CD14-positive monocyte (primary cell): ENCODE measurements at regions not wholly inside any gene's neighbourhood (a gene's known extent, or its start where the extent isn't known, plus 50 kb on each side); places are given as distances from the start of the nearest gene placed in this dataset.

Experiments used
- DNase-seq, 3 donors: peaks; one replicate each; pipeline ENCODE4 v3.0.0-alpha.2; 2011 to 2022
- H2AFZ ChIP-seq: 2 replicates; pipeline ENCODE4 v1.6.0; 2012; ENCODE audit warnings: mild to moderate bottlenecking, low read depth, low read length, inconsistent platforms; ENCODE audit not compliant: insufficient read depth, poor library complexity, severe bottlenecking
- H3K27ac ChIP-seq, 2 donors: 1 replicate in 1 of 2; 2 replicates in 1 of 2; pipeline ENCODE4 v1.5.1; 2012 to 2013; ENCODE audit warnings: low read length in 2 of 2, control low read depth in 1 of 2, inconsistent platforms in 1 of 2, low read depth in 1 of 2, mild to moderate bottlenecking in 1 of 2
- H3K27me3 ChIP-seq, 2 donors: one replicate each; pipeline versions ENCODE4 v1.6.0 to v1.6.1; 2011 to 2013; ENCODE audit warnings: low read length in 2 of 2; ENCODE audit not compliant: control insufficient read depth in 2 of 2, insufficient read depth in 2 of 2
- H3K36me3 ChIP-seq, 2 donors: replicated peaks in 1 of 2; 1 replicate in 1 of 2; 2 replicates in 1 of 2; pipeline versions ENCODE4 v1.5.1 to v1.6.1; 2012 to 2013; ENCODE audit warnings: low read length in 2 of 2, control low read depth in 1 of 2, inconsistent platforms in 1 of 2, mild to moderate bottlenecking in 1 of 2; ENCODE audit not compliant: insufficient read depth in 2 of 2, control insufficient read depth in 1 of 2
- H3K4me1 ChIP-seq, 2 donors: 1 replicate in 1 of 2; 2 replicates in 1 of 2; pipeline versions ENCODE4 v1.5.1 to v1.6.1; 2012 to 2013; ENCODE audit warnings: low read length in 2 of 2, control low read depth in 1 of 2, inconsistent platforms in 1 of 2, mild to moderate bottlenecking in 1 of 2, moderate library complexity in 1 of 2; ENCODE audit not compliant: insufficient read depth in 2 of 2, control insufficient read depth in 1 of 2
- H3K4me2 ChIP-seq: replicated peaks from 2 replicates; pipeline ENCODE3; 2012; ENCODE audit warnings: low read length, moderate library complexity, mild to moderate bottlenecking; ENCODE audit not compliant: poor library complexity, severe bottlenecking; ENCODE audit errors: extremely low read depth
- H3K4me3 ChIP-seq, 3 experiments: fragments of 200-600 bp in 1 of 3; sonication (generic) in 1 of 3; replicated peaks in 1 of 3; 1 replicate in 2 of 3; 2 replicates in 1 of 3; pipeline ENCODE4 v1.5.1; 2011 to 2013; ENCODE audit warnings: low read length in 3 of 3, mild to moderate bottlenecking in 3 of 3, control low read depth in 2 of 3, low read depth in 2 of 3, inconsistent platforms in 1 of 3, moderate library complexity in 1 of 3
- H3K79me2 ChIP-seq: 2 replicates; pipeline ENCODE4 v1.6.0; 2012; ENCODE audit warnings: mild to moderate bottlenecking, control low read depth, inconsistent platforms, low read length, moderate library complexity; ENCODE audit not compliant: insufficient read depth
- H3K9ac ChIP-seq: 2 replicates; pipeline ENCODE4 v1.6.0; 2017; ENCODE audit warnings: low read length, mild to moderate bottlenecking; ENCODE audit not compliant: insufficient read depth, poor library complexity, severe bottlenecking
- H3K9me3 ChIP-seq, 2 donors: replicated peaks in 1 of 2; 1 replicate in 1 of 2; 2 replicates in 1 of 2; pipeline versions ENCODE4 v1.5.1 to v1.6.1; 2012 to 2013; ENCODE audit warnings: low read length in 2 of 2, control low read depth in 1 of 2; ENCODE audit not compliant: control insufficient read depth in 1 of 2, insufficient read depth in 1 of 2
- H4K20me1 ChIP-seq: 2 replicates; pipeline ENCODE4 v1.6.0; 2012; ENCODE audit warnings: mild to moderate bottlenecking, low read length, control low read depth, moderate library complexity; ENCODE audit not compliant: insufficient read depth
- H3K27ac Mint-ChIP-seq, 7 donors: one replicate each; pipeline ENCODE4 v1.8.0; 2020; ENCODE audit warnings: mild to moderate bottlenecking in 7 of 7, mixed read lengths in 7 of 7, moderate library complexity in 6 of 7, inconsistent platforms in 2 of 7
- H3K27me3 Mint-ChIP-seq, 3 donors: one replicate each; pipeline ENCODE4 v1.8.0; 2021 to 2022; ENCODE audit warnings: low read depth in 3 of 3, mild to moderate bottlenecking in 3 of 3, mixed read lengths in 3 of 3, moderate library complexity in 3 of 3, inconsistent platforms in 1 of 3
- H3K36me3 Mint-ChIP-seq, 2 donors: one replicate each; pipeline ENCODE4 v1.8.0; 2020; ENCODE audit warnings: mixed read lengths in 2 of 2, inconsistent platforms in 1 of 2, mild to moderate bottlenecking in 1 of 2
- H3K4me1 Mint-ChIP-seq: one replicate; pipeline ENCODE4 v1.8.0; 2020; ENCODE audit warnings: mild to moderate bottlenecking, mixed read lengths
- H3K4me3 Mint-ChIP-seq, 2 donors: one replicate each; pipeline ENCODE4 v1.8.0; 2020; ENCODE audit warnings: mild to moderate bottlenecking in 2 of 2, mixed read lengths in 2 of 2, moderate library complexity in 1 of 2
- H3K9me3 Mint-ChIP-seq, 7 donors: one replicate each; pipeline ENCODE4 v1.8.0; 2020 to 2022; ENCODE audit warnings: mixed read lengths in 7 of 7, mild to moderate bottlenecking in 6 of 7, moderate library complexity in 6 of 7, inconsistent platforms in 2 of 7
- WGBS: methylation state at CpG from one replicate; pipeline ENCODE4 v1.1.5; 2013; ENCODE audit warnings: missing lambda C conversion rate; ENCODE audit not compliant: insufficient coverage; 5-methylcytosine and 5-hydroxymethylcytosine counted together
- intact Hi-C, 2 donors: fragments of 100-400 bp; cut with micrococcal nuclease; formaldehyde crosslinking; loops; one replicate each; pipeline versions ENCODE4 v1.15.0 to v1.15.1; 2023
- TF ChIP-seq, protein P1 (sequence below): fragments of 200-600 bp; IDR thresholded peaks from one replicate; pipeline ENCODE4 v1.8.0; 2022; ENCODE audit warnings: antibody characterized with exemption, mild to moderate bottlenecking

DNA sequence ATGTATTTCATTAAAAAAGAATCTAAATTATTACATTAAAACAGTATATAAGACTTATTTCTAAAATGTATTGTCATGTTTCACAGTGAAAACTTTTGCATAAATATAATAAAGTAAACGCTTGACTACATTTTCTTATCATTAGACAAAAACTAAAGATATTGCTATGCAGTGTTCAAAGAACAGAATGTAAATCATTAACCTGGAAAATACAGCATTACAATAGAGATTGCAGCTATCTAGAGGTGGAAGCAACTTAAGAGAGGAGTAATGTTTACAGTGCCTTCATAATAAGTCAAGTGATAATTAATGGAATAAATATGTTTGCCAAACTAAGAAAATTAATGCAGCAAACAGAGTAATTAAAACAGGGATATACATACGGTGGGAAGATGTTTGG, 940.9 kb downstream of the FSTL5 start:
- H3K27ac Mint-ChIP-seq = no peak overlapping the region
- no peak for DNase-seq
- H3K9ac ChIP-seq = no peak overlapping the region
- peaks cover 9 to 15% of the 10 kb centered on the region in 2 donors for H3K9me3 ChIP-seq
- H3K36me3 Mint-ChIP-seq = no peaks in the 10 kb centered on the region
- no peaks in the 10 kb centered on the region for H3K4me1 Mint-ChIP-seq
- H3K27ac ChIP-seq = no peak overlapping the region
- no peak overlapping the region for H3K4me2 ChIP-seq
- WGBS = no CpG with 5 or more reads among the region's 2 CpGs
- H4K20me1 ChIP-seq = no peaks in the 10 kb centered on the region
- no peaks in the 10 kb centered on the region for H3K36me3 ChIP-seq
- no peaks in the 10 kb centered on the region for H3K27me3 Mint-ChIP-seq
- no peak overlapping the region for H2AFZ ChIP-seq
- no peaks in the 10 kb centered on the region for H3K4me1 ChIP-seq
- intact Hi-C loops = no loop called here
- TF ChIP-seq, protein P1, sequence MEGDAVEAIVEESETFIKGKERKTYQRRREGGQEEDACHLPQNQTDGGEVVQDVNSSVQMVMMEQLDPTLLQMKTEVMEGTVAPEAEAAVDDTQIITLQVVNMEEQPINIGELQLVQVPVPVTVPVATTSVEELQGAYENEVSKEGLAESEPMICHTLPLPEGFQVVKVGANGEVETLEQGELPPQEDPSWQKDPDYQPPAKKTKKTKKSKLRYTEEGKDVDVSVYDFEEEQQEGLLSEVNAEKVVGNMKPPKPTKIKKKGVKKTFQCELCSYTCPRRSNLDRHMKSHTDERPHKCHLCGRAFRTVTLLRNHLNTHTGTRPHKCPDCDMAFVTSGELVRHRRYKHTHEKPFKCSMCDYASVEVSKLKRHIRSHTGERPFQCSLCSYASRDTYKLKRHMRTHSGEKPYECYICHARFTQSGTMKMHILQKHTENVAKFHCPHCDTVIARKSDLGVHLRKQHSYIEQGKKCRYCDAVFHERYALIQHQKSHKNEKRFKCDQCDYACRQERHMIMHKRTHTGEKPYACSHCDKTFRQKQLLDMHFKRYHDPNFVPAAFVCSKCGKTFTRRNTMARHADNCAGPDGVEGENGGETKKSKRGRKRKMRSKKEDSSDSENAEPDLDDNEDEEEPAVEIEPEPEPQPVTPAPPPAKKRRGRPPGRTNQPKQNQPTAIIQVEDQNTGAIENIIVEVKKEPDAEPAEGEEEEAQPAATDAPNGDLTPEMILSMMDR = no peak
- no peaks in the 10 kb centered on the region for H3K27me3 ChIP-seq
- peaks cover 0 to 7% (median 2%) of the 10 kb centered on the region in 7 donors for H3K9me3 Mint-ChIP-seq
- H3K79me2 ChIP-seq = no peaks in the 10 kb centered on the region
- H3K4me3 Mint-ChIP-seq = no peak overlapping the region
- no peak overlapping the region for H3K4me3 ChIP-seq

DNA sequence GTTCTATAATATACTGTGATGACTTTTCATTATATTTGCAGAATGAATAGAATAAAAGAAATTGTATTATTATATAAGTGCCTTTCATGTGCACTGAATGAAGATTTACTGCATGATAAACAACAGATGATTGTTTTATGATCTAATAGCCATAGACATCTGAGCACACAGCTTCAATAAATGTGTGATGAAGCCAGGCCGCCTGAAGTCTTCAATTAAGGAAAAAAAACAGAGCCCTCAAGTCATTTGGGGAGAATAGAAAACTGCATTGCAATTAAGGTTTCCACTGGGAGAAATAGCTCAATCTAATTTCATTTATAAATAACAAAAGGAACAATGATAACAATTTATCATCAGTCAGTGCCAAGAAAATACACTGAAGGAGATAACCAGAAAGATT, 955.2 kb downstream of the FSTL5 start:
- H3K4me1 Mint-ChIP-seq = no peaks in the 10 kb centered on the region

More for the DNA sequence above, 955.2 kb downstream of the FSTL5 start:
- H3K9me3 ChIP-seq = peaks cover 3 to 11% of the 10 kb centered on the region in 2 donors
- no peaks in the 10 kb centered on the region for H3K27me3 ChIP-seq
- no peak for DNase-seq
- no peak overlapping the region for H2AFZ ChIP-seq
- H3K9ac ChIP-seq = no peak overlapping the region
- no peaks in the 10 kb centered on the region for H3K36me3 ChIP-seq
- no peaks in the 10 kb centered on the region for H3K4me1 ChIP-seq
- no peaks in the 10 kb centered on the region for H4K20me1 ChIP-seq
- intact Hi-C loops = no loop called here
- no peaks in the 10 kb centered on the region for H3K79me2 ChIP-seq
- H3K4me3 ChIP-seq = no peak overlapping the region
- peaks cover 0 to 9% (median 4%) of the 10 kb centered on the region in 7 donors for H3K9me3 Mint-ChIP-seq
- no peak overlapping the region for H3K4me2 ChIP-seq
- no peaks in the 10 kb centered on the region for H3K36me3 Mint-ChIP-seq
- no peaks in the 10 kb centered on the region for H3K27me3 Mint-ChIP-seq
- no CpG with 5 or more reads among the region's 1 CpG for WGBS
- TF ChIP-seq, protein P1 = no peak
- H3K27ac Mint-ChIP-seq = no peak overlapping the region
- H3K27ac ChIP-seq = no peak overlapping the region
- no peak overlapping the region for H3K4me3 Mint-ChIP-seq
